GM12874 (cell line): ENCODE measurements at regions not wholly inside any gene's neighbourhood (a gene's known extent, or its start where the extent isn't known, plus 50 kb on each side); places are given as distances from the start of the nearest gene placed in this dataset.

Experiments used
- TF ChIP-seq, protein P1 (sequence below): IDR thresholded peaks from 2 replicates; pipeline ENCODE4 v1.5.1; 2011; ENCODE audit warnings: low read depth, mild to moderate bottlenecking, control low read depth, low read length, moderate library complexity; ENCODE audit not compliant: insufficient read depth

DNA sequence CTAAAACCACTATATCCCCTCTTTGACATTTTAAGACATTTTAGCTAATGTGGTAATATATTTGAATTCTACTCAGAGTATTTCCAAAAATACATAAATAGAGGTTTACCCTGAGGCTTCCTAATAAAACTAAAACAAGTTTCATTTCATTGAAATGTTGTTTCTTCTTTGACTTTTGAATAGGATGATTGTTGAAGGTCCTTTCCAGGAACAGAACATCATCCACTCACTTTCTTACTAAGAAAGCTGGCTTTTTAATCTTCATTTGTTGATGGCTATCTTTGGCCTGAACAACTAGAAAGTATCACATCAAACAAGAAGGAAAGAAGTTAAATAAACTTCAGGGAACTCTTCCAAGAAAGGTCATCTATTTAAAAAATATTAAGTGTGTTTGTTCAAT is 169.7 kb downstream of the RAP2B start:
- TF ChIP-seq, protein P1, sequence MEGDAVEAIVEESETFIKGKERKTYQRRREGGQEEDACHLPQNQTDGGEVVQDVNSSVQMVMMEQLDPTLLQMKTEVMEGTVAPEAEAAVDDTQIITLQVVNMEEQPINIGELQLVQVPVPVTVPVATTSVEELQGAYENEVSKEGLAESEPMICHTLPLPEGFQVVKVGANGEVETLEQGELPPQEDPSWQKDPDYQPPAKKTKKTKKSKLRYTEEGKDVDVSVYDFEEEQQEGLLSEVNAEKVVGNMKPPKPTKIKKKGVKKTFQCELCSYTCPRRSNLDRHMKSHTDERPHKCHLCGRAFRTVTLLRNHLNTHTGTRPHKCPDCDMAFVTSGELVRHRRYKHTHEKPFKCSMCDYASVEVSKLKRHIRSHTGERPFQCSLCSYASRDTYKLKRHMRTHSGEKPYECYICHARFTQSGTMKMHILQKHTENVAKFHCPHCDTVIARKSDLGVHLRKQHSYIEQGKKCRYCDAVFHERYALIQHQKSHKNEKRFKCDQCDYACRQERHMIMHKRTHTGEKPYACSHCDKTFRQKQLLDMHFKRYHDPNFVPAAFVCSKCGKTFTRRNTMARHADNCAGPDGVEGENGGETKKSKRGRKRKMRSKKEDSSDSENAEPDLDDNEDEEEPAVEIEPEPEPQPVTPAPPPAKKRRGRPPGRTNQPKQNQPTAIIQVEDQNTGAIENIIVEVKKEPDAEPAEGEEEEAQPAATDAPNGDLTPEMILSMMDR, result no peak

GRCh38 chr3:153334558-153334957 is 172.5 kb downstream of the RAP2B start:
- TF ChIP-seq, protein P1, result no peak

DNA sequence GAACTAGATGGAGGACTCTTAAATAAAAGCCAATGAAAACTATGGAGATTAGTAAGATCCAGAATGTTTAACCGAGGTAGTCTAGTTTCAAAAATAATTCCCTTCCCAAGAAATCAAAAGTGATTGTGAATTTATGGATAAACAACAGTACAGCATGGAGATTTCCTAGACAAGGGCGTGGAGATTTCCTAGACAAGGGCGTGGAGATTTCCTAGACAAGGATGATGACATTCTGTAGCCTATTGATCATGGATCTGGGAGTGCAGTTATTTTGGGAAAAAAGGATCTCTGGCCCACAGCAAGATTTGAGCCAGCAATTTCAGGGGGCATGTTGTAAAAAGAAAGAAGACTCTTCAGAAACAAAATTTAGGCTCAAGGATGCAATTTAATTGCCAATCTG is 175.3 kb downstream of the RAP2B start:
- TF ChIP-seq, protein P1, result no peak

GRCh38 chr3:153338487-153338886 is 176.5 kb downstream of the RAP2B start:
- TF ChIP-seq, protein P1, result no peak

GRCh38 chr3:153339065-153339464 is 177.0 kb downstream of the RAP2B start:
- TF ChIP-seq, protein P1, result no peak

DNA sequence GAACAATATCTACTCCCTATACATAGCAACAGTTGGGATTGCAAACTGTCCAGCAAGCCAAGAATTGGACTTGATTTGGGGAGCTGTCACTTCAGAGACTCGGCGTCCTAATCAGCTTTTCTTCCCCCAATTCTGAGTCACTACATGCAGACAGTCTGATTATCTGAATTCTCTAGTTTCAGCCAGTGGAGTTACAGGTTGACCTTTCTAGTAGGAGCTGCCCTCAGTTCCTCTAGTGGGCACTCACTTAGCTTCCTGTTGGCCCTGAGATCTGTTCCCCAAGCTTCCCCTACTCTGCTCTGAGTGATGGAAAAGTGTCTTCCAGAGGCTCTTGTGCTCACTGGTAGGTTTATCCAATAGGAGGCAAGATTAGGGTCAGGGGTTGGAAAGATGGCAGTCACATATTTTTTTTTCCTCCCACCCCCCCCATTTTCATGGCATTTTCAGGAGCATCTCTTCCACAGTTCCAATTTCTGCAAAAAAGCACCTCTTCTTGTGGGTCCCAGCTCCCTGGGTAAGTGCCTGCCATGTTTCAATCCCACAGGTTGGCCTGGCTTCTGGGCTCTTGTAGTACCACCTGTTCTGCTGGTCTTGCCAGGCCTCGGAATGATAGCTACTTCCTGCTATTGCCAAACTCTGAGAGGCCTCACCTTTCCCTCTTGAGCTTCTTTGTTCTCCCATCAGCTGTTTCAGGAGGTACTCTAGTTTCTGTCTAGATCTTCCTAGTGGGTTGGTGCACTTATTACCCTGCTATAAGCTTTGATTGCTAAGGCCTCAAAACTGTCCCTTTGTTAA is 182.2 kb downstream of the RAP2B start:
- TF ChIP-seq, protein P1, result no peak

DNA sequence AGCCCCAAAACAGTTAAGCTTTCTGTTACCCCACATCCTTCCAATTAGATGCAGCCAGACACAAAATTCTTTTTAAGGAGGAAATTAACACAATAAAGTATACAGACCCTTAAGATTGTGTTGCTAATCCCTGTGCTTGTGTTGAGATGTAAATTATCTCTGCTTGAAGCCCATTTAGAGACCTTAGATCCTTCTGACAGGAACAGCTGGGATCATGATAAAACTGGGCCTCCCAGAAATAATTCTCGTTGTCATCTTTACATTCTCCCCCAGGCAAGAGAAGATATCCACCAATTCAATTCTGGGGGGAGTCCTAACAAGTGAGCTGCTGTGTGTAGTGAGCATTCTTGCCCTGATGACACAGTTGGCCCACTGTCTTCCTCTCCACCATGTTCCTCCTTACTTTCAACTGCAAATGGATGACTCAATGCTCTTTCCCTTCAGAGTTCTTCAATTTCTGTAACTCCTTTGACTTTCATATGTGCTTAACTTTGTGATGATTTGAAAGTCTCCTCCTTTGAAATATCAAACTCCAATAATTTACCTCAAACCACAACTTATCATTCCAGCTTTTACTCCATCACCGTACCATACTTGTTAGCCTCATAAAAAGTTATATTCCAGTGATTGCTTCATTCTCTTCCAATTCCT is 186.6 kb downstream of the RAP2B start:
- TF ChIP-seq, protein P1, result no peak
